ENCODE measurements at regions not wholly inside any gene's neighbourhood (a gene's known extent, or its start where the extent isn't known, plus 50 kb on each side); places are given as distances from the start of the nearest gene placed in this dataset.
"Not testable (repeated sequence)": the region's sequence is repeated elsewhere in the genome, so short reads cannot be mapped to it uniquely, and the experiment has no call there.

- Histone ChIP-seq H3K4me3 (ENCODE audit: low read depth, low read length) (no peak overlapping the region), H3K9me3 (ENCODE audit: control insufficient read depth, insufficient read depth, low read length) (no peaks in the 10 kb centered on the region), H3K36me3 (ENCODE audit: control insufficient read depth, insufficient read depth, low read length) (no peaks in the 10 kb centered on the region), H3K9ac (ENCODE audit: low read depth, low read length) (no peak overlapping the region), H3K27me3 (ENCODE audit: control insufficient read depth, insufficient read depth, low read length) (no peaks in the 10 kb centered on the region), H3K4me1 (ENCODE audit: control insufficient read depth, insufficient read depth, low read length) (no peaks in the 10 kb centered on the region), H3K27ac (ENCODE audit: low read depth, low read length) (no peak overlapping the region)
These were observed 108.8 kb downstream of the EFHB start for GRCh38 chr3:19825193-19825592.

GRCh38 chr3:19822805-19823204 lies 111.2 kb downstream of the EFHB start:
- Histone ChIP-seq H3K4me3 (ENCODE audit: low read depth, low read length) (no peak overlapping the region), H3K27ac (ENCODE audit: low read depth, low read length) (no peak overlapping the region), H3K9me3 (ENCODE audit: control insufficient read depth, insufficient read depth, low read length) (no peaks in the 10 kb centered on the region), H3K4me1 (ENCODE audit: control insufficient read depth, insufficient read depth, low read length) (no peaks in the 10 kb centered on the region), H3K9ac (ENCODE audit: low read depth, low read length) (no peak overlapping the region), H3K36me3 (ENCODE audit: control insufficient read depth, insufficient read depth, low read length) (no peaks in the 10 kb centered on the region), H3K27me3 (ENCODE audit: control insufficient read depth, insufficient read depth, low read length) (no peaks in the 10 kb centered on the region)

- Histone ChIP-seq H3K4me1 (ENCODE audit: control insufficient read depth, insufficient read depth, low read length) (no peaks in the 10 kb centered on the region), H3K9me3 (ENCODE audit: control insufficient read depth, insufficient read depth, low read length) (no peaks in the 10 kb centered on the region), H3K36me3 (ENCODE audit: control insufficient read depth, insufficient read depth, low read length) (no peaks in the 10 kb centered on the region), H3K9ac (ENCODE audit: low read depth, low read length) (no peak overlapping the region), H3K27ac (ENCODE audit: low read depth, low read length) (no peak overlapping the region), H3K27me3 (ENCODE audit: control insufficient read depth, insufficient read depth, low read length) (no peaks in the 10 kb centered on the region), H3K4me3 (ENCODE audit: low read depth, low read length) (no peak overlapping the region)
These were observed 117.4 kb downstream of the EFHB start for GRCh38 chr3:19816631-19817030.

- no peaks in the 10 kb centered on the region for H3K27me3 ChIP-seq (ENCODE audit: control insufficient read depth, insufficient read depth, low read length)
- no peaks in the 10 kb centered on the region for H3K9me3 ChIP-seq (ENCODE audit: control insufficient read depth, insufficient read depth, low read length)
- H3K4me3 ChIP-seq (ENCODE audit: low read depth, low read length) = no peak overlapping the region
- no peak overlapping the region for H3K9ac ChIP-seq (ENCODE audit: low read depth, low read length)
- H3K36me3 ChIP-seq (ENCODE audit: control insufficient read depth, insufficient read depth, low read length) = no peaks in the 10 kb centered on the region
- H3K4me1 ChIP-seq (ENCODE audit: control insufficient read depth, insufficient read depth, low read length) = no peaks in the 10 kb centered on the region
- no peak overlapping the region for H3K27ac ChIP-seq (ENCODE audit: low read depth, low read length)
These were observed 118.2 kb downstream of the EFHB start for GRCh38 chr3:19815805-19816204.

GRCh38 chr3:19813743-19814142 lies 120.3 kb downstream of the EFHB start:
- H3K4me3 ChIP-seq (ENCODE audit: low read depth, low read length); H3K27ac ChIP-seq (ENCODE audit: low read depth, low read length); H3K36me3 ChIP-seq (ENCODE audit: control insufficient read depth, insufficient read depth, low read length); H3K27me3 ChIP-seq (ENCODE audit: control insufficient read depth, insufficient read depth, low read length); H3K9ac ChIP-seq (ENCODE audit: low read depth, low read length); H3K9me3 ChIP-seq (ENCODE audit: control insufficient read depth, insufficient read depth, low read length); H3K4me1 ChIP-seq (ENCODE audit: control insufficient read depth, insufficient read depth, low read length): not testable (repeated sequence)

- no peak overlapping the region for H3K9ac ChIP-seq (ENCODE audit: low read depth, low read length)
- no peaks in the 10 kb centered on the region for H3K27me3 ChIP-seq (ENCODE audit: control insufficient read depth, insufficient read depth, low read length)
- no peaks in the 10 kb centered on the region for H3K36me3 ChIP-seq (ENCODE audit: control insufficient read depth, insufficient read depth, low read length)
- no peaks in the 10 kb centered on the region for H3K9me3 ChIP-seq (ENCODE audit: control insufficient read depth, insufficient read depth, low read length)
- no peak overlapping the region for H3K4me3 ChIP-seq (ENCODE audit: low read depth, low read length)
- H3K27ac ChIP-seq (ENCODE audit: low read depth, low read length) = no peak overlapping the region
- H3K4me1 ChIP-seq (ENCODE audit: control insufficient read depth, insufficient read depth, low read length) = peaks cover 11% of the 10 kb centered on the region; the same call in 1 of the 2 replicates
These were observed 122.3 kb downstream of the EFHB start for GRCh38 chr3:19811689-19812088.

- Histone ChIP-seq H3K4me1 (ENCODE audit: control insufficient read depth, insufficient read depth, low read length) (peaks cover 11% of the 10 kb centered on the region; the same call in 1 of the 2 replicates), H3K36me3 (ENCODE audit: control insufficient read depth, insufficient read depth, low read length) (no peaks in the 10 kb centered on the region), H3K27ac (ENCODE audit: low read depth, low read length) (no peak overlapping the region), H3K27me3 (ENCODE audit: control insufficient read depth, insufficient read depth, low read length) (no peaks in the 10 kb centered on the region), H3K9ac (ENCODE audit: low read depth, low read length) (no peak overlapping the region), H3K9me3 (ENCODE audit: control insufficient read depth, insufficient read depth, low read length) (peaks cover under 1% of the 10 kb centered on the region), H3K4me3 (ENCODE audit: low read depth, low read length) (no peak overlapping the region)
These were observed 125.2 kb downstream of the EFHB start for GRCh38 chr3:19808834-19809233.

GRCh38 chr3:19799887-19800286 lies 134.1 kb downstream of the EFHB start:
- Histone ChIP-seq H3K9ac (ENCODE audit: low read depth, low read length) (no peak overlapping the region), H3K9me3 (ENCODE audit: control insufficient read depth, insufficient read depth, low read length) (peaks cover 16% of the 10 kb centered on the region), H3K4me1 (ENCODE audit: control insufficient read depth, insufficient read depth, low read length) (no peaks in the 10 kb centered on the region), H3K36me3 (ENCODE audit: control insufficient read depth, insufficient read depth, low read length) (no peaks in the 10 kb centered on the region), H3K27ac (ENCODE audit: low read depth, low read length) (no peak overlapping the region), H3K4me3 (ENCODE audit: low read depth, low read length) (no peak overlapping the region), H3K27me3 (ENCODE audit: control insufficient read depth, insufficient read depth, low read length) (no peaks in the 10 kb centered on the region)

GRCh38 chr3:19799115-19799514 lies 134.9 kb downstream of the EFHB start:
- peaks cover 16% of the 10 kb centered on the region for H3K9me3 ChIP-seq (ENCODE audit: control insufficient read depth, insufficient read depth, low read length)

GRCh38 chr3:19798324-19798723 lies 135.7 kb downstream of the EFHB start:
- no peaks in the 10 kb centered on the region for H3K36me3 ChIP-seq (ENCODE audit: control insufficient read depth, insufficient read depth, low read length)
- H3K9me3 ChIP-seq (ENCODE audit: control insufficient read depth, insufficient read depth, low read length) = peaks cover 11% of the 10 kb centered on the region
- no peaks in the 10 kb centered on the region for H3K4me1 ChIP-seq (ENCODE audit: control insufficient read depth, insufficient read depth, low read length)
- H3K4me3 ChIP-seq (ENCODE audit: low read depth, low read length) = no peak overlapping the region
- no peaks in the 10 kb centered on the region for H3K27me3 ChIP-seq (ENCODE audit: control insufficient read depth, insufficient read depth, low read length)
- no peak overlapping the region for H3K27ac ChIP-seq (ENCODE audit: low read depth, low read length)
- H3K9ac ChIP-seq (ENCODE audit: low read depth, low read length) = no peak overlapping the region

More at GRCh38 chr3:19799115-19799514, 134.9 kb downstream of the EFHB start:
- Histone ChIP-seq H3K27ac (ENCODE audit: low read depth, low read length) (no peak overlapping the region), H3K4me3 (ENCODE audit: low read depth, low read length) (no peak overlapping the region), H3K36me3 (ENCODE audit: control insufficient read depth, insufficient read depth, low read length) (no peaks in the 10 kb centered on the region), H3K4me1 (ENCODE audit: control insufficient read depth, insufficient read depth, low read length) (no peaks in the 10 kb centered on the region), H3K27me3 (ENCODE audit: control insufficient read depth, insufficient read depth, low read length) (no peaks in the 10 kb centered on the region), H3K9ac (ENCODE audit: low read depth, low read length) (no peak overlapping the region)

- Histone ChIP-seq H3K9me3 (ENCODE audit: control insufficient read depth, insufficient read depth, low read length) (no peaks in the 10 kb centered on the region), H3K27me3 (ENCODE audit: control insufficient read depth, insufficient read depth, low read length) (no peaks in the 10 kb centered on the region), H3K36me3 (ENCODE audit: control insufficient read depth, insufficient read depth, low read length) (no peaks in the 10 kb centered on the region), H3K27ac (ENCODE audit: low read depth, low read length) (no peak overlapping the region), H3K4me3 (ENCODE audit: low read depth, low read length) (no peak overlapping the region), H3K4me1 (ENCODE audit: control insufficient read depth, insufficient read depth, low read length) (no peaks in the 10 kb centered on the region), H3K9ac (ENCODE audit: low read depth, low read length) (no peak overlapping the region)
These were observed 141.6 kb downstream of the EFHB start for GRCh38 chr3:19792388-19792787.

- H3K4me3 ChIP-seq (ENCODE audit: low read depth, low read length) = no peak overlapping the region
- no peaks in the 10 kb centered on the region for H3K36me3 ChIP-seq (ENCODE audit: control insufficient read depth, insufficient read depth, low read length)
- no peaks in the 10 kb centered on the region for H3K9me3 ChIP-seq (ENCODE audit: control insufficient read depth, insufficient read depth, low read length)
- peak overlapping the region; percentile 51 for H3K27ac ChIP-seq (ENCODE audit: low read depth, low read length)
- H3K9ac ChIP-seq (ENCODE audit: low read depth, low read length) = no peak overlapping the region
- H3K4me1 ChIP-seq (ENCODE audit: control insufficient read depth, insufficient read depth, low read length) = peaks cover 38% of the 10 kb centered on the region
- H3K27me3 ChIP-seq (ENCODE audit: control insufficient read depth, insufficient read depth, low read length) = no peaks in the 10 kb centered on the region
These were observed 158.3 kb downstream of the EFHB start for GRCh38 chr3:19775765-19776164.
